ENCODE measurements at regions not wholly inside any gene's neighbourhood (a gene's known extent, or its start where the extent isn't known, plus 50 kb on each side); places are given as distances from the start of the nearest gene placed in this dataset.
A peak's percentile ranks its signal among the peaks of the same experiment; 100 is the strongest.

DNA sequence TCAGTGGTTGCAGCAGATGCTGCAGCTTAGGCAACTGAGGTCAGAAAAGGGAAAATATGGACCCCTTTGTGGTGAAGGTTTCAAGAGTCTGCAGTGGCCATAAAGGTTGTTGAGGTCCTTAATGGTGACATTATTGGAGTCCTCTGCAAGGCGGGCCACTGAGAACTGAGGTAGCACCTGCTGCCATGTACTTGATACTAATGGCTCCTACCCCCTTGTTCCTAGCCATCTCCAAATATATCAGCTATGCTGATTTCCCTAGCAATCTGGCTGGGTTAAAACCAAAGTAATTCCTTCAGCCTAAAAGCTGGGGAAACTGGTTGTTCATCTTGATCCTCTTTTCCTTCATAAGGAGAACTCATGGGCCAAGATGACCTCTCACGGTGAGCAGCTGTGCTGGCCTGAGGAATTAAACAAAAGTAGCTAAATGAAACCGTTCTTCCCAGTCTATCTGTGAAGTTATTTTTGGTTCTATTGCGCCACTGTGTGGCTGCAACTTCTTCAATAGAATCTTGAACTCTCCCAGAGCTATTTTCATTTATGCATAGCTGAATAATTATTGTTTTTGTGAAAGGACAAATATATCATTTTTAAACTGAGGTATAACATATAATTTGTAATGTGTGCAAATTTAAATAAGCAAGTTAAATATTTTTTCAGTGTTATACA lies 76.1 kb upstream of the PLSCR4 start:
- Histone ChIP-seq H3K9me3 (ENCODE audit: low read length) (no peaks in the 10 kb centered on the region), H3K9ac (ENCODE audit: insufficient read depth, low read depth, low read length) (no peak overlapping the region), H3K36me3 (replicated peaks in 1 of 2; ENCODE audit: control insufficient read depth in 1 of 2, insufficient read depth in 2 of 2, low read length in 2 of 2) (no peaks in the 10 kb centered on the region), H3K4me3 (replicated peaks in 1 of 3; ENCODE audit: insufficient read depth in 1 of 3, low read depth in 2 of 3, low read length in 3 of 3) (no peak overlapping the region), H3K4me1 (ENCODE audit: insufficient read depth, low read length) (peaks cover 10% of the 10 kb centered on the region; the same call in 1 of the 2 replicates), H3K27me3 (ENCODE audit: control insufficient read depth in 1 of 2, insufficient read depth in 2 of 2, low read length in 2 of 2) (no peaks in the 10 kb centered on the region; a peak in 1 of 5 replicates), H4K20me1 (ENCODE audit: insufficient read depth, low read length) (no peaks in the 10 kb centered on the region), H3K79me2 (ENCODE audit: insufficient read depth, low read length) (no peaks in the 10 kb centered on the region), H3K4me2 (ENCODE audit: low read depth, low read length) (peak overlapping the region; percentile 76), H2AFZ (ENCODE audit: low read length) (no peak overlapping the region), H3K27ac (ENCODE audit: extremely low read length, insufficient read depth, low read length) (no peak overlapping the region)
- intact Hi-C loops (cut with micrococcal nuclease; ENCODE audit: unreplicated experiment): loop anchor here (1.0 to 5.0 kb wide), 7 partner anchors 105 to 551 kb away; no protein-coding TSS in a partner anchor
- BruUV-seq (replicated peaks): no TSS peak
- FAIRE-seq: peak; percentile 52
- no peak for TF ChIP-seq SOX13 (IDR thresholded peaks at IDR 0.05)
- no peak for TF ChIP-seq SOX13 (CRISPR knock-in tag; conservative IDR thresholded peaks at IDR 0.05 in 1 of 2, IDR thresholded peaks at IDR 0.05 in 1 of 2)
- TF ChIP-seq SNAI1 (CRISPR knock-in tag; IDR thresholded peaks at IDR 0.05; ENCODE audit: borderline replicate concordance): no peak
- TF ChIP-seq, protein P1, sequence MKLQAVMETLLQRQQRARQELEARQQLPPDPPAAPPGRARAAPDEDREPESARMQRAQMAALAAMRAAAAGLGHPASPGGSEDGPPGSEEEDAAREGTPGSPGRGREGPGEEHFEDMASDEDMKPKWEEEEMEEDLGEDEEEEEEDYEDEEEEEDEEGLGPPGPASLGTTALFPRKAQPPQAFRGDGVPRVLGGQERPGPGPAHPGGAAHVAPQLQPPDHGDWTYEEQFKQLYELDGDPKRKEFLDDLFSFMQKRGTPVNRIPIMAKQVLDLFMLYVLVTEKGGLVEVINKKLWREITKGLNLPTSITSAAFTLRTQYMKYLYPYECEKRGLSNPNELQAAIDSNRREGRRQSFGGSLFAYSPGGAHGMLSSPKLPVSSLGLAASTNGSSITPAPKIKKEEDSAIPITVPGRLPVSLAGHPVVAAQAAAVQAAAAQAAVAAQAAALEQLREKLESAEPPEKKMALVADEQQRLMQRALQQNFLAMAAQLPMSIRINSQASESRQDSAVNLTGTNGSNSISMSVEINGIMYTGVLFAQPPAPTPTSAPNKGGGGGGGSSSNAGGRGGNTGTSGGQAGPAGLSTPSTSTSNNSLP (IDR thresholded peaks at IDR 0.05; ENCODE audit: low read depth, low read length): 0 out of 2 replicates have a peak, but pooled peaks have one; percentile 8
- TF ChIP-seq, protein P2, sequence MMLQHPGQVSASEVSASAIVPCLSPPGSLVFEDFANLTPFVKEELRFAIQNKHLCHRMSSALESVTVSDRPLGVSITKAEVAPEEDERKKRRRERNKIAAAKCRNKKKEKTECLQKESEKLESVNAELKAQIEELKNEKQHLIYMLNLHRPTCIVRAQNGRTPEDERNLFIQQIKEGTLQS (CRISPR knock-in tag; IDR thresholded peaks at IDR 0.05): no peak
- peak; percentile 80 for TF ChIP-seq SMC3 (IDR thresholded peaks at IDR 0.05; ENCODE audit: low read length)
- no peak for TF ChIP-seq ZNF337 (CRISPR knock-in tag; IDR thresholded peaks at IDR 0.05; ENCODE audit: borderline replicate concordance, low read depth)
- TF ChIP-seq, protein P3, sequence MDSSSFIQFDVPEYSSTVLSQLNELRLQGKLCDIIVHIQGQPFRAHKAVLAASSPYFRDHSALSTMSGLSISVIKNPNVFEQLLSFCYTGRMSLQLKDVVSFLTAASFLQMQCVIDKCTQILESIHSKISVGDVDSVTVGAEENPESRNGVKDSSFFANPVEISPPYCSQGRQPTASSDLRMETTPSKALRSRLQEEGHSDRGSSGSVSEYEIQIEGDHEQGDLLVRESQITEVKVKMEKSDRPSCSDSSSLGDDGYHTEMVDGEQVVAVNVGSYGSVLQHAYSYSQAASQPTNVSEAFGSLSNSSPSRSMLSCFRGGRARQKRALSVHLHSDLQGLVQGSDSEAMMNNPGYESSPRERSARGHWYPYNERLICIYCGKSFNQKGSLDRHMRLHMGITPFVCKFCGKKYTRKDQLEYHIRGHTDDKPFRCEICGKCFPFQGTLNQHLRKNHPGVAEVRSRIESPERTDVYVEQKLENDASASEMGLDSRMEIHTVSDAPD (CRISPR knock-in tag; IDR thresholded peaks at IDR 0.05): no peak
- TF ChIP-seq RAD21 (CRISPR knock-in tag; IDR thresholded peaks at IDR 0.05): peak; percentile 67
- no peak for TF ChIP-seq ARNT2 (CRISPR knock-in tag; IDR thresholded peaks at IDR 0.05; ENCODE audit: low read depth)
- no peak for TF ChIP-seq KAT7 (CRISPR knock-in tag; IDR thresholded peaks at IDR 0.05; ENCODE audit: borderline replicate concordance)
- TF ChIP-seq, protein P4, sequence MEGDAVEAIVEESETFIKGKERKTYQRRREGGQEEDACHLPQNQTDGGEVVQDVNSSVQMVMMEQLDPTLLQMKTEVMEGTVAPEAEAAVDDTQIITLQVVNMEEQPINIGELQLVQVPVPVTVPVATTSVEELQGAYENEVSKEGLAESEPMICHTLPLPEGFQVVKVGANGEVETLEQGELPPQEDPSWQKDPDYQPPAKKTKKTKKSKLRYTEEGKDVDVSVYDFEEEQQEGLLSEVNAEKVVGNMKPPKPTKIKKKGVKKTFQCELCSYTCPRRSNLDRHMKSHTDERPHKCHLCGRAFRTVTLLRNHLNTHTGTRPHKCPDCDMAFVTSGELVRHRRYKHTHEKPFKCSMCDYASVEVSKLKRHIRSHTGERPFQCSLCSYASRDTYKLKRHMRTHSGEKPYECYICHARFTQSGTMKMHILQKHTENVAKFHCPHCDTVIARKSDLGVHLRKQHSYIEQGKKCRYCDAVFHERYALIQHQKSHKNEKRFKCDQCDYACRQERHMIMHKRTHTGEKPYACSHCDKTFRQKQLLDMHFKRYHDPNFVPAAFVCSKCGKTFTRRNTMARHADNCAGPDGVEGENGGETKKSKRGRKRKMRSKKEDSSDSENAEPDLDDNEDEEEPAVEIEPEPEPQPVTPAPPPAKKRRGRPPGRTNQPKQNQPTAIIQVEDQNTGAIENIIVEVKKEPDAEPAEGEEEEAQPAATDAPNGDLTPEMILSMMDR (CRISPR knock-in tag; IDR thresholded peaks at IDR 0.05): peak; percentile 77
- TF ChIP-seq STAG1 (CRISPR knock-in tag; IDR thresholded peaks at IDR 0.05): peak; percentile 84
- ATAC-seq: peak; percentile 92
- in situ Hi-C loops (cut with HindIII; ENCODE audit: extremely low pct_ligation_motif_present, low pct_unique_long_range_greater_than_20kb): loop anchor here (5.0 kb wide), 2 partner anchors 110 to 260 kb away; no protein-coding TSS in a partner anchor
- peak; percentile 46 for DNase-seq (ENCODE audit: low spot score)
- ChIA-PET POLR2A (interaction anchor here (1.0 to 1.4 kb wide), 4 partner anchors 104 to 251 kb away, joined by 3 to 9 read pairs (median 6); no protein-coding TSS in a partner anchor), CTCF (ENCODE audit: low intra/inter-chr PET ratio, low total read pairs) (interaction anchor here (1.3 to 3.0 kb wide), 6 partner anchors 104 to 314 kb away, joined by 4 to 41 read pairs (median 8); no protein-coding TSS in a partner anchor)
- 25% methylated on average over 4 of the region's 4 CpGs for WGBS (ENCODE audit: low lambda C conversion rate)
